ENCODE measurements at regions not wholly inside any gene's neighbourhood (a gene's known extent, or its start where the extent isn't known, plus 50 kb on each side); places are given as distances from the start of the nearest gene placed in this dataset.

- no peak for TF ChIP-seq EZH2 (IDR thresholded peaks at IDR 0.05; ENCODE audit: insufficient read depth, poor library complexity, severe bottlenecking)
- no peak for TF ChIP-seq EZH2phosphoT487 (IDR thresholded peaks at IDR 0.05; ENCODE audit: insufficient read depth, low read depth)
These were observed 440.5 kb upstream of the ADAMTS9 start for GRCh38 chr3:65128346-65128745.
